HepG2 (cell line): ENCODE measurements at regions not wholly inside any gene's neighbourhood (a gene's known extent, or its start where the extent isn't known, plus 50 kb on each side); places are given as distances from the start of the nearest gene placed in this dataset.

ENCODE experiments used
- ATRX ChIP-seq: sonication (generic); formaldehyde crosslinking; IDR thresholded peaks from 2 replicates; pipeline ENCODE4 v1.4.0; 2020; ENCODE audit warnings: missing genetic modification reagents, borderline replicate concordance
- CREM ChIP-seq, 2 experiments: sonication (generic) in 1 of 2; formaldehyde crosslinking in 1 of 2; IDR thresholded peaks; 2 replicates each; pipeline versions ENCODE4 v1.4.0 to v1.6.1; 2016 to 2020; ENCODE audit warnings: antibody characterized with exemption in 1 of 2, mild to moderate bottlenecking in 1 of 2, missing genetic modification reagents in 1 of 2
- RFXAP ChIP-seq: sonication (generic); formaldehyde crosslinking; IDR thresholded peaks from 2 replicates; pipeline ENCODE4 v1.4.0; 2020; ENCODE audit warnings: missing genetic modification reagents, borderline replicate concordance
- THYN1 ChIP-seq: sonication (generic); formaldehyde crosslinking; IDR thresholded peaks from 2 replicates; pipeline ENCODE4 v1.8.1; 2023; ENCODE audit warnings: low read depth, mild to moderate bottlenecking, moderate library complexity, missing genetic modification reagents, borderline replicate concordance
- TP53 ChIP-seq: sonication (generic); formaldehyde crosslinking; conservative IDR thresholded peaks from 2 replicates; pipeline ENCODE4 v1.4.0; 2020; ENCODE audit warnings: missing genetic modification reagents
- ZBTB20 ChIP-seq: sonication (generic); formaldehyde crosslinking; IDR thresholded peaks from 2 replicates; pipeline ENCODE4 v1.8.1; 2023; ENCODE audit warnings: missing genetic modification reagents, low read depth, mild to moderate bottlenecking, borderline replicate concordance
- ZBTB7A ChIP-seq: sonication (generic); formaldehyde crosslinking; IDR thresholded peaks from 2 replicates; pipeline ENCODE4 v1.8.0; 2022; ENCODE audit warnings: mild to moderate bottlenecking, missing genetic modification reagents
- ZMAT3 ChIP-seq: sonication (generic); formaldehyde crosslinking; conservative IDR thresholded peaks from 2 replicates; pipeline ENCODE4 v1.7.0; 2021; ENCODE audit warnings: missing genetic modification reagents
- ZNF136 ChIP-seq: sonication (generic); formaldehyde crosslinking; IDR thresholded peaks from 2 replicates; pipeline ENCODE4 v1.8.1; 2022; ENCODE audit warnings: low read depth, mild to moderate bottlenecking, moderate library complexity, missing genetic modification reagents
- ZNF180 ChIP-seq: sonication (generic); formaldehyde crosslinking; IDR thresholded peaks from 2 replicates; pipeline ENCODE4 v1.4.0; 2020; ENCODE audit warnings: low read depth, missing genetic modification reagents, borderline replicate concordance
- ZNF205 ChIP-seq: IDR thresholded peaks from 2 replicates; pipeline ENCODE4 v1.6.1; 2018; ENCODE audit warnings: missing biosample characterization, missing genetic modification reagents
- ZNF317 ChIP-seq: sonication (generic); formaldehyde crosslinking; IDR thresholded peaks from 2 replicates; pipeline ENCODE4 v1.5.0; 2020; ENCODE audit warnings: mild to moderate bottlenecking, missing genetic modification reagents
- ZNF567 ChIP-seq: sonication (generic); formaldehyde crosslinking; IDR thresholded peaks from 2 replicates; pipeline ENCODE4 v1.8.1; 2023; ENCODE audit warnings: mild to moderate bottlenecking, missing genetic modification reagents, borderline replicate concordance
- ZNF746 ChIP-seq: sonication (generic); formaldehyde crosslinking; IDR thresholded peaks from 2 replicates; pipeline ENCODE4 v1.8.0; 2022; ENCODE audit warnings: mild to moderate bottlenecking, missing genetic modification reagents
- TF ChIP-seq, protein P1 (sequence below): sonication (generic); formaldehyde crosslinking; IDR thresholded peaks from 2 replicates; pipeline ENCODE4 v1.5.0; 2020; ENCODE audit warnings: mild to moderate bottlenecking, missing genetic modification reagents
- TF ChIP-seq, protein P2 (sequence below): sonication (generic); formaldehyde crosslinking; IDR thresholded peaks from 2 replicates; pipeline ENCODE4 v1.5.1; 2020; ENCODE audit warnings: missing genetic modification reagents, mild to moderate bottlenecking, borderline replicate concordance
- TF ChIP-seq, protein P3 (sequence below): sonication (generic); formaldehyde crosslinking; conservative IDR thresholded peaks from 2 replicates; pipeline ENCODE4 v1.8.0; 2022; ENCODE audit warnings: missing genetic modification reagents

DNA sequence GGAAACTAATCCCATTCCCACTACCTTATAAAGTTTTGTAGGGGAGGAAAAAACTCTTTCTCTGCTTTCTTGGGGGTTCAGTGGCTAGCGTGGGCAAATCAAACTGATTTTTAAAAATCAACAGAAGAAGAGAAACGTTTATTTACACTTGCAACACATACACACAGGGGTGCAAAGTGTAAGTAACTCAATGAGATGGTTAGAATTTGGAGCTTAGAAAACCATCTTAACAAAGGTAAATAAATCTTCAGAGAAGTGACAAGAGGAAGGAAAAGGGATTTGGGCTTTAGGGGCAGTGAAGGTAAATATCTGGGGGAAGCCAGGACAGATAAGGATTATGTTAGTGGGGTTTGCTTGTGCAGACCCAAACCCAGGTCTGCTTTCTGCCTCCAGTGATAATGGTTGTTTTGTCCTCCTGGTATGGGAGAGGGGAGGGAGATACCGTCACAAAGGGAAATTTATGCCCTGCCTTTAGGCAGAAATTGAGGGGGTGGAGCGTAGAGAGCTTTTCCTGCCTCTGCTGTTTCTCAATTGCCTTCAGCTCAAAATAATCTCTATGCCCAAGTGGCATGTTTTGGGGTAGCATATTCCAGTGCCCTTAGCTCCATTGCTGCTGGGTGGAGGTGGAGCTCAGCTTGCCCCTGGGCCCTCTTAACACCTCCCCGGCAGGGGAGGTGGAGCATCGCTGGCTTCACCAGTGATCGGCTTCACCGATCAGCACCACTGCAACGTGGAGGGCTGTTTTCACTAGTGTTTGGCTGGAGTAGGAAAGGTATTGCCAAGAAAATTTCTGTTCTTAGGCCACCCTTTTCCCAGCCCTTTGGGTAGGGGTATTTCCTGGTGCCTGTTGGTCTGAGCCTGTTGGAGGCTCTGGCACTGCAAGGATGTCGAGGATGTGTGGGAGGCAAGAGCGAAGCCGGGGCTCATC lies 92.2 kb downstream of the TEX51 start (continued):
- TF ChIP-seq ZNF317 (CRISPR knock-in tag): 0 out of 2 replicates have a peak, but pooled peaks have one; percentile 27
- TF ChIP-seq ZBTB7A (CRISPR knock-in tag): 0 out of 2 replicates have a peak, but pooled peaks have one; percentile 18
- TF ChIP-seq ZNF136 (CRISPR knock-in tag): no peak
- TF ChIP-seq ZNF180 (CRISPR knock-in tag): no peak
- TF ChIP-seq, protein P1, sequence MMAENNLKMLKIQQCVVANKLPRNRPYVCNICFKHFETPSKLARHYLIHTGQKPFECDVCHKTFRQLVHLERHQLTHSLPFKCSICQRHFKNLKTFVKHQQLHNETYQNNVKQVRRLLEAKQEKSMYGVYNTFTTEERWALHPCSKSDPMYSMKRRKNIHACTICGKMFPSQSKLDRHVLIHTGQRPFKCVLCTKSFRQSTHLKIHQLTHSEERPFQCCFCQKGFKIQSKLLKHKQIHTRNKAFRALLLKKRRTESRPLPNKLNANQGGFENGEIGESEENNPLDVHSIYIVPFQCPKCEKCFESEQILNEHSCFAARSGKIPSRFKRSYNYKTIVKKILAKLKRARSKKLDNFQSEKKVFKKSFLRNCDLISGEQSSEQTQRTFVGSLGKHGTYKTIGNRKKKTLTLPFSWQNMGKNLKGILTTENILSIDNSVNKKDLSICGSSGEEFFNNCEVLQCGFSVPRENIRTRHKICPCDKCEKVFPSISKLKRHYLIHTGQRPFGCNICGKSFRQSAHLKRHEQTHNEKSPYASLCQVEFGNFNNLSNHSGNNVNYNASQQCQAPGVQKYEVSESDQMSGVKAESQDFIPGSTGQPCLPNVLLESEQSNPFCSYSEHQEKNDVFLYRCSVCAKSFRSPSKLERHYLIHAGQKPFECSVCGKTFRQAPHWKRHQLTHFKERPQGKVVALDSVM (CRISPR knock-in tag): no peak
- no peak for TF ChIP-seq ZMAT3 (CRISPR knock-in tag)
- no peak for TF ChIP-seq TP53
- TF ChIP-seq ATRX (CRISPR knock-in tag): no peak
- TF ChIP-seq ZNF746 (CRISPR knock-in tag): peak; percentile 78; the same call in 1 of the 2 replicates
- no peak for TF ChIP-seq RFXAP (CRISPR knock-in tag)
- no peak for TF ChIP-seq ZNF567 (CRISPR knock-in tag)
- peak; percentile 25; the same call in 1 of the 2 replicates for TF ChIP-seq ZNF205 (CRISPR knock-in tag)
- TF ChIP-seq THYN1 (CRISPR knock-in tag): no peak
- TF ChIP-seq ZBTB20 (CRISPR knock-in tag): peak; percentile 90; the same call in 1 of the 2 replicates
- TF ChIP-seq CREM (IDR thresholded peaks at IDR 0.05): peak; percentile 83
- no peak for TF ChIP-seq CREM (CRISPR knock-in tag; IDR thresholded peaks at IDR 0.05)
- TF ChIP-seq, protein P2, sequence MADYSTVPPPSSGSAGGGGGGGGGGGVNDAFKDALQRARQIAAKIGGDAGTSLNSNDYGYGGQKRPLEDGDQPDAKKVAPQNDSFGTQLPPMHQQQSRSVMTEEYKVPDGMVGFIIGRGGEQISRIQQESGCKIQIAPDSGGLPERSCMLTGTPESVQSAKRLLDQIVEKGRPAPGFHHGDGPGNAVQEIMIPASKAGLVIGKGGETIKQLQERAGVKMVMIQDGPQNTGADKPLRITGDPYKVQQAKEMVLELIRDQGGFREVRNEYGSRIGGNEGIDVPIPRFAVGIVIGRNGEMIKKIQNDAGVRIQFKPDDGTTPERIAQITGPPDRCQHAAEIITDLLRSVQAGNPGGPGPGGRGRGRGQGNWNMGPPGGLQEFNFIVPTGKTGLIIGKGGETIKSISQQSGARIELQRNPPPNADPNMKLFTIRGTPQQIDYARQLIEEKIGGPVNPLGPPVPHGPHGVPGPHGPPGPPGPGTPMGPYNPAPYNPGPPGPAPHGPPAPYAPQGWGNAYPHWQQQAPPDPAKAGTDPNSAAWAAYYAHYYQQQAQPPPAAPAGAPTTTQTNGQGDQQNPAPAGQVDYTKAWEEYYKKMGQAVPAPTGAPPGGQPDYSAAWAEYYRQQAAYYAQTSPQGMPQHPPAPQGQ: no peak
- TF ChIP-seq, protein P3, sequence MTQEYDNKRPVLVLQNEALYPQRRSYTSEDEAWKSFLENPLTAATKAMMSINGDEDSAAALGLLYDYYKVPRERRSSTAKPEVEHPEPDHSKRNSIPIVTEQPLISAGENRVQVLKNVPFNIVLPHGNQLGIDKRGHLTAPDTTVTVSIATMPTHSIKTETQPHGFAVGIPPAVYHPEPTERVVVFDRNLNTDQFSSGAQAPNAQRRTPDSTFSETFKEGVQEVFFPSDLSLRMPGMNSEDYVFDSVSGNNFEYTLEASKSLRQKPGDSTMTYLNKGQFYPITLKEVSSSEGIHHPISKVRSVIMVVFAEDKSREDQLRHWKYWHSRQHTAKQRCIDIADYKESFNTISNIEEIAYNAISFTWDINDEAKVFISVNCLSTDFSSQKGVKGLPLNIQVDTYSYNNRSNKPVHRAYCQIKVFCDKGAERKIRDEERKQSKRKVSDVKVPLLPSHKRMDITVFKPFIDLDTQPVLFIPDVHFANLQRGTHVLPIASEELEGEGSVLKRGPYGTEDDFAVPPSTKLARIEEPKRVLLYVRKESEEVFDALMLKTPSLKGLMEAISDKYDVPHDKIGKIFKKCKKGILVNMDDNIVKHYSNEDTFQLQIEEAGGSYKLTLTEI (CRISPR knock-in tag): no peak
